GM18951 (cell line): ENCODE measurements at regions not wholly inside any gene's neighbourhood (a gene's known extent, or its start where the extent isn't known, plus 50 kb on each side); places are given as distances from the start of the nearest gene placed in this dataset.

Experiments
- POLR2A ChIP-seq: IDR thresholded peaks from 4 replicates; pipeline ENCODE4 v1.6.1; 2011; ENCODE audit warnings: mild to moderate bottlenecking; ENCODE audit not compliant: insufficient read length, insufficient read depth; ENCODE audit errors: extremely low read depth
- in situ Hi-C: fragments of 300-500 bp; cut with MboI; formaldehyde crosslinking; loops from one replicate; pipeline ENCODE4 v1.12.0; 2022; ENCODE audit warnings: low sequenced_read_pairs, mixed read lengths, inconsistent platforms; ENCODE audit not compliant: unreplicated experiment

- in situ Hi-C loops, result no loop called here
- TF ChIP-seq POLR2A, result no peak
Observed at GRCh38 chr1:234975941-234976860, 152.4 kb downstream of the TOMM20 start.

- no peak for TF ChIP-seq POLR2A
- in situ Hi-C loops, result no loop called here
Observed at GRCh38 chr1:234975122-234975940, 153.3 kb downstream of the TOMM20 start.

- no peak for TF ChIP-seq POLR2A
- in situ Hi-C loops, result loop anchor here (25.0 kb wide), 1 partner anchor 486 kb away; the partner anchor contains the start of gene TARBP1
Observed at GRCh38 chr1:234973426-234974250, 155.0 kb downstream of the TOMM20 start.

GRCh38 chr1:234972411-234973191 lies 156.0 kb downstream of the TOMM20 start:
- in situ Hi-C loops, result loop anchor here (25.0 kb wide), 1 partner anchor 485 kb away; the partner anchor contains the start of gene TARBP1
- TF ChIP-seq POLR2A, result no peak

- TF ChIP-seq POLR2A, result no peak
- in situ Hi-C loops, result loop anchor here (25.0 kb wide), 1 partner anchor 484 kb away; the partner anchor contains the start of gene TARBP1
Observed at GRCh38 chr1:234971586-234972297, 156.9 kb downstream of the TOMM20 start.

- no peak for TF ChIP-seq POLR2A
- in situ Hi-C loops, result loop anchor here (25.0 kb wide), 1 partner anchor 484 kb away; the partner anchor contains the start of gene TARBP1
Observed at GRCh38 chr1:234970731-234971476, 157.7 kb downstream of the TOMM20 start.

- in situ Hi-C loops, result loop anchor here (25.0 kb wide), 1 partner anchor 483 kb away; the partner anchor contains the start of gene TARBP1
- TF ChIP-seq POLR2A, result no peak
Observed at GRCh38 chr1:234970401-234970730, 158.3 kb downstream of the TOMM20 start.

- in situ Hi-C loops, result loop anchor here (25.0 kb wide), 1 partner anchor 482 kb away; the partner anchor contains the start of gene TARBP1
- no peak for TF ChIP-seq POLR2A
Observed at GRCh38 chr1:234969581-234970400, 158.8 kb downstream of the TOMM20 start.

- in situ Hi-C loops, result loop anchor here (25.0 kb wide), 1 partner anchor 482 kb away; the partner anchor contains the start of gene TARBP1
- TF ChIP-seq POLR2A, result no peak
Observed at GRCh38 chr1:234969011-234969441, 159.6 kb downstream of the TOMM20 start.

GRCh38 chr1:234968451-234968850 lies 160.2 kb downstream of the TOMM20 start:
- in situ Hi-C loops, result loop anchor here (25.0 kb wide), 1 partner anchor 481 kb away; the partner anchor contains the start of gene TARBP1
- TF ChIP-seq POLR2A, result no peak
